Choroid plexus epithelial cell (primary cell): ENCODE measurements at regions not wholly inside any gene's neighbourhood (a gene's known extent, or its start where the extent isn't known, plus 50 kb on each side); places are given as distances from the start of the nearest gene placed in this dataset.

ENCODE experiments used
- DNase-seq: peaks from one replicate; pipeline ENCODE4 v3.0.0-alpha.2; 2010; ENCODE audit warnings: low read depth
- H3K4me3 ChIP-seq: 2 replicates; pipeline ENCODE4 v1.5.1; 2011; ENCODE audit warnings: low read depth, mild to moderate bottlenecking, control low read depth, low read length, moderate library complexity
- CTCF ChIP-seq: conservative IDR thresholded peaks from 2 replicates; pipeline ENCODE4 v1.5.1; 2011; ENCODE audit warnings: low read depth, mild to moderate bottlenecking, control low read depth, inconsistent platforms, low read length, moderate library complexity

- TF ChIP-seq CTCF = no peak
- H3K4me3 ChIP-seq = no peak overlapping the region
- peak; percentile 98 for DNase-seq
Observed at GRCh38 chr3:161890147-161890625, 393.6 kb downstream of the OTOL1 start.

DNA sequence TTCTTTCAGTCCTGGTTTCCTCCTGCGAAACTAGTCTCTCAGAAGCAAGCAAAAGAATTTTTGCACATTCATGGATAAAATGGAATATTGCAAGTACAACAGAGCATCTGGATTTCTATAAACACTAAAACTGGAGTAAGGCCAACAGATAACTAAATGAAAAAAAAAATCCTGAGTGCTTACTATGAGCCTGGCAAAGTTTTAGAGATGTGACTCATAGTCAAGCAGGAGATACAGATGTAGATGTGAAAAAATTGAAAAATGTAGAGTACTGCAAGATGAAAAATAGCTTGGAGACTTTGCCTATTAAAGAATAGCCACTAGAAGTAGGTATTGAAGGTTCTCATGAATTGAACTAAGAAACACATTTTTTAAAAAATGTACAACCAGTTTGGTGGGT, 397.4 kb downstream of the OTOL1 start:
- TF ChIP-seq CTCF = no peak
- H3K4me3 ChIP-seq = no peak overlapping the region
- DNase-seq = peak; percentile 87

DNA sequence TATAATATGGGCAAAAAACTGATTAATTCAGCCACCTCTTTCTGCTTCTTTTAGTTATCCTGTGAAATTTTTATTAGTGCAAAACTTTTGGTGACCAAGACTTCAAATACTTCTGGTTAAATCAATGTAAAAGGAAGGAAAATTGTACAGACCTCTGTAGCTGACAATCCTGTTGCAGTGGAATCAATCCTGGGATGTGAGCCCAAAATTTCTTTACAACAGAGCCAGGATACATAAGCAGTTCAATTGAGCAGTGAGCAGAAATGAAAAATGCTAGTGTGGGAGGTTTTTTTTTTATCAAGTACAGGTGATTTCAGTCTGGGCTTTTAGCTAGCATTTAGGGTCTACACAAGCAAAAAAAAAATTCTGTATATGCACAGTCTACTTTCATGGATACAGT, 398.0 kb downstream of the OTOL1 start:
- no peak overlapping the region for H3K4me3 ChIP-seq
- no peak for TF ChIP-seq CTCF
- no peak for DNase-seq

DNA sequence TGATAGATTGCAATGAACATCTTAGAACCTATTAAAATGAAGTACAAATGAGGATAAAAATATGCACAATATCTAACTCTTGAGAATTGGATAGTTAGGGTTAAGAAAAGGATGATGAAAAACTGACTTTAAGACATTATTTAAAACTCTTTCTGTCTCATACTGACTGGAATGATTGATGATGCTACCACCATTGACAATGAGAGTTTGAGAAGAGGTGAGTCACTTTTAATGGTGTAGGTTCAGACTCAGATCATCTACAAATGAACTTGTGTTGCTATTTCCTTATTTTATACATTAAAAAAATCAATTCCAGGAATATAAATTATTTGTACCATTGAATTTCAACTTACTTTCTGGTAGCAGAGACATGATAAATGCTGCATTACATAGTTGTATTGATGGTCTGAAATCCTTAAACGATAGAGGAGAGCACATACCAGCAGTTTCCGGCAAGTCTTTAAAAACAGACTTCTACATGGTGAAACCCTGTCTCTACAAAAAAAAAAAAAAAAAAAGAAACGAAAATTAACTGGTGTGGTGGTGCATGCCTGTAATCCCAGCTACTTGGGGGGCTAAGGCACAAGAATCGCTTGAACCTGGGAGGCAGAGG, 409.0 kb downstream of the OTOL1 start:
- H3K4me3 ChIP-seq = no peak overlapping the region
- DNase-seq = no peak
- no peak for TF ChIP-seq CTCF

DNA sequence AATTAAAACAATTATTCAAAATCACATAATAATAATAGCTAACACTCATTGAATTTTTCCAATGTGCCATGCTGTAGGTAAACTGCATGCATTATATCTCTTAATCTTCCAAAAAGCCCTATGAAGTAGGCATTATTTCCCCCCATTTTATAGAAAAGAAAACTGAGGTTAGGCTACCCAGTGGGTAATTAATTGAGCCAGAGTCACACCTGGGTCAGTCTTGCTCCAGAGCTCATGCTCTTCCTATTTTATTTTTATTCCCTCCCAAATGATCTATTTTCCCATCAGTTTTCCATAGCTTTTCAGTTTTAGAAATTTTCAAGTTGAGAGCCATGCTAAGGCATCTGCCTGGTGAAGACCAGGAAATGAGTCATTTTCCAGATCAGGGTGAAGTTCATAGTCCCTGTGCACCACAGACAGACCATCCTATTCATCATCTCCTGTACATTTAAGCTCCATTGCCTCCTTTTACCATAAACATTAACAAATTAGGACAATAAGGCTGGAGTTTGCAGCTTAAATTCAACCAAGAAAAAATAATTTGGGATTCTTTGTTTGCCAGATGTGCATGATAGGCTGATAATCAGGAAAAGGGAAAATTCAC, 417.3 kb downstream of the OTOL1 start:
- H3K4me3 ChIP-seq = no peak overlapping the region
- no peak for TF ChIP-seq CTCF
- DNase-seq = peak; percentile 76

DNA sequence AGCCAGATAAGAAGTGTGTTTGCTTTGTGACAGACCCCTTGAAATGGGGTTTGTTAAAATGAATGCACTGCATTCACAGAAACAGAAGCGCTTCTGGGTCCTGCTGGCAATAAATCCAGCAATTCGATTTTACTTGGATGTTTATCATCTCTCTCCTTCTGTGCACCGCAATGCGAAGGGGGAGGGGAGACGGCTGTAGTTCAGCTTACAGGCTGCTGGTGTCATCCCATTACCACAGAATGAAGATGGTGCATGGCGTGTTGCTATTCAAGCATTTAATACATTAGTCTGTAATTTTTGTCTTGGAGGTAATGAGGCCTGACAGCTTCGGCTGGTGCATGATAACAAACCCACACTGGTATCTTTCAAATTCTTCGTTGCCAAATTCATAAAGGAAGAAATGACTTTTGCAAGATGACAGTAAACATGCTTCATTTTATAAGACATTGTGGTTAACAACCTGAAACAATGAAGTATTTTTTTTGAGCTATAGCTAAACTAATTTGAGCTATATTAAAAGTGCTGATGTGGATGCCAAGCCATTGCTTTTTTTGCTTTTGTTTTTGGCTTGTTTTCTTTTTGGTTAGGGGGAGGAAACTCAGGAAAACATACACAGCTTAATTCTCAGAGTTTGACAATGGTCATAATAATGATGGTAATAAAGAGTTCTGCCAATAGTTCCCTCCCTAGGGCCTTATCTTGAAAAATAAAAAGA, 418.3 kb downstream of the OTOL1 start:
- TF ChIP-seq CTCF = peak; percentile 84
- peak; percentile 89 for DNase-seq
- H3K4me3 ChIP-seq = peak overlapping the region; percentile 35

DNA sequence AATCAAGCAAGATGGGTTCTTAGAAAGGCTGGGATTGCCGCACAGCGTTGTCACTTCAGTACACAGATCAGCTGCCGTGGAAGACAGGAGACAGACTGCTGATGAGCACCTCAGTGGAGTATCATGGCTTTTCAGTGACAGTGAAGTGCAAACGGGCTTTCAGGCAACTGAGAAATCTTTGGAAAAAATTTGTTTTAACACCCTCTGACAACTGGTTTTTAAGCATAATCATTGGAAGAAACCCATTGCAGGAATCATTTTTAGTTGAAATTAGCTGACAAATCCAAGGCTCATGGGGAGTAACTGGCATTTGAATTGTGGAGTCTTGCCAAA, 418.8 kb downstream of the OTOL1 start:
- TF ChIP-seq CTCF = no peak
- DNase-seq = no peak
- H3K4me3 ChIP-seq = no peak overlapping the region
